ENCODE measurements at regions not wholly inside any gene's neighbourhood (a gene's known extent, or its start where the extent isn't known, plus 50 kb on each side); places are given as distances from the start of the nearest gene placed in this dataset.

DNA sequence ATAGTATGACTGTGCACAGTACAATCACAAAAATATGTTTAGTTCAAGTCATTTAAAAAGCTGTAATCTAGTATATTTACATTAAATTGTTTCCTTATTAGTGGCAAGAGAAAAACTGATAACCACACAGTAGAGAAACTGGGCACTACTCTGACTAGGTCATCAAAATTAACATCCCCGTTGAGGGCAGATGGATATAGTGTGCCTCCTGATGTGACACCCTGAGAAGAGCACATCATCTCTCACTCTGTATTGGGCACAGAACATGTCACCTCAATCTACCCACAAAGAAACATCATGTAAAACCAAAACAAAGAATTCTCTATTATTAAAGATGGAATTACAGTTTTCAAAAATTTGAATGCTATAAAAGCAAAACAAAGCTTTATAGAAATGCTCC lies 221.9 kb upstream of the NANOGP8 start:
- TF ChIP-seq MECOM (CRISPR knock-in tag; IDR thresholded peaks at IDR 0.05) (no peak), ZNF217 (CRISPR knock-in tag; IDR thresholded peaks at IDR 0.05) (no peak), RBBP5 (IDR thresholded peaks at IDR 0.05; ENCODE audit: borderline replicate concordance, insufficient read depth, low read length, poor library complexity, severe bottlenecking) (no peak), YBX1 (IDR thresholded peaks at IDR 0.05) (no peak), ZZZ3 (IDR thresholded peaks at IDR 0.05) (no peak), MBD2 (IDR thresholded peaks at IDR 0.05; ENCODE audit: borderline replicate concordance, low read depth) (no peak), CEBPB (tag; IDR thresholded peaks at IDR 0.05) (no peak), SIN3A (IDR thresholded peaks at IDR 0.05; ENCODE audit: borderline replicate concordance in 2 of 2, control insufficient read depth in 1 of 2, low read depth in 2 of 2, low read length in 2 of 2) (no peak)
- TF ChIP-seq, protein P1, sequence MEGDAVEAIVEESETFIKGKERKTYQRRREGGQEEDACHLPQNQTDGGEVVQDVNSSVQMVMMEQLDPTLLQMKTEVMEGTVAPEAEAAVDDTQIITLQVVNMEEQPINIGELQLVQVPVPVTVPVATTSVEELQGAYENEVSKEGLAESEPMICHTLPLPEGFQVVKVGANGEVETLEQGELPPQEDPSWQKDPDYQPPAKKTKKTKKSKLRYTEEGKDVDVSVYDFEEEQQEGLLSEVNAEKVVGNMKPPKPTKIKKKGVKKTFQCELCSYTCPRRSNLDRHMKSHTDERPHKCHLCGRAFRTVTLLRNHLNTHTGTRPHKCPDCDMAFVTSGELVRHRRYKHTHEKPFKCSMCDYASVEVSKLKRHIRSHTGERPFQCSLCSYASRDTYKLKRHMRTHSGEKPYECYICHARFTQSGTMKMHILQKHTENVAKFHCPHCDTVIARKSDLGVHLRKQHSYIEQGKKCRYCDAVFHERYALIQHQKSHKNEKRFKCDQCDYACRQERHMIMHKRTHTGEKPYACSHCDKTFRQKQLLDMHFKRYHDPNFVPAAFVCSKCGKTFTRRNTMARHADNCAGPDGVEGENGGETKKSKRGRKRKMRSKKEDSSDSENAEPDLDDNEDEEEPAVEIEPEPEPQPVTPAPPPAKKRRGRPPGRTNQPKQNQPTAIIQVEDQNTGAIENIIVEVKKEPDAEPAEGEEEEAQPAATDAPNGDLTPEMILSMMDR (IDR thresholded peaks at IDR 0.05 in 2 of 3, conservative IDR thresholded peaks at IDR 0.05 in 1 of 3; ENCODE audit: insufficient read depth in 2 of 3, low read depth in 1 of 3, low read length in 3 of 3), result no peak
- TF ChIP-seq, protein P2, sequence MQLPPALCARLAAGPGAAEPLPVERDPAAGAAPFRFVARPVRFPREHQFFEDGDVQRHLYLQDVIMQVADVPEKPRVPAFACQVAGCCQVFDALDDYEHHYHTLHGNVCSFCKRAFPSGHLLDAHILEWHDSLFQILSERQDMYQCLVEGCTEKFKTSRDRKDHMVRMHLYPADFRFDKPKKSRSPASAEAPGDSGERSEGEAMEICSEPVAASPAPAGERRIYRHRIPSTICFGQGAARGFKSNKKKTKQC (CRISPR knock-in tag; IDR thresholded peaks at IDR 0.05), result no peak
- TF ChIP-seq, protein P3, sequence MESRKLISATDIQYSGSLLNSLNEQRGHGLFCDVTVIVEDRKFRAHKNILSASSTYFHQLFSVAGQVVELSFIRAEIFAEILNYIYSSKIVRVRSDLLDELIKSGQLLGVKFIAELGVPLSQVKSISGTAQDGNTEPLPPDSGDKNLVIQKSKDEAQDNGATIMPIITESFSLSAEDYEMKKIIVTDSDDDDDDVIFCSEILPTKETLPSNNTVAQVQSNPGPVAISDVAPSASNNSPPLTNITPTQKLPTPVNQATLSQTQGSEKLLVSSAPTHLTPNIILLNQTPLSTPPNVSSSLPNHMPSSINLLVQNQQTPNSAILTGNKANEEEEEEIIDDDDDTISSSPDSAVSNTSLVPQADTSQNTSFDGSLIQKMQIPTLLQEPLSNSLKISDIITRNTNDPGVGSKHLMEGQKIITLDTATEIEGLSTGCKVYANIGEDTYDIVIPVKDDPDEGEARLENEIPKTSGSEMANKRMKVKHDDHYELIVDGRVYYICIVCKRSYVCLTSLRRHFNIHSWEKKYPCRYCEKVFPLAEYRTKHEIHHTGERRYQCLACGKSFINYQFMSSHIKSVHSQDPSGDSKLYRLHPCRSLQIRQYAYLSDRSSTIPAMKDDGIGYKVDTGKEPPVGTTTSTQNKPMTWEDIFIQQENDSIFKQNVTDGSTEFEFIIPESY (CRISPR knock-in tag; IDR thresholded peaks at IDR 0.05), result no peak
- TF ChIP-seq, protein P4, sequence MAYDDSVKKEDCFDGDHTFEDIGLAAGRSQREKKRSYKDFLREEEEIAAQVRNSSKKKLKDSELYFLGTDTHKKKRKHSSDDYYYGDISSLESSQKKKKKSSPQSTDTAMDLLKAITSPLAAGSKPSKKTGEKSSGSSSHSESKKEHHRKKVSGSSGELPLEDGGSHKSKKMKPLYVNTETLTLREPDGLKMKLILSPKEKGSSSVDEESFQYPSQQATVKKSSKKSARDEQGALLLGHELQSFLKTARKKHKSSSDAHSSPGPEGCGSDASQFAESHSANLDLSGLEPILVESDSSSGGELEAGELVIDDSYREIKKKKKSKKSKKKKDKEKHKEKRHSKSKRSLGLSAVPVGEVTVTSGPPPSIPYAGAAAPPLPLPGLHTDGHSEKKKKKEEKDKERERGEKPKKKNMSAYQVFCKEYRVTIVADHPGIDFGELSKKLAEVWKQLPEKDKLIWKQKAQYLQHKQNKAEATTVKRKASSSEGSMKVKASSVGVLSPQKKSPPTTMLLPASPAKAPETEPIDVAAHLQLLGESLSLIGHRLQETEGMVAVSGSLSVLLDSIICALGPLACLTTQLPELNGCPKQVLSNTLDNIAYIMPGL (CRISPR knock-in tag; IDR thresholded peaks at IDR 0.05), result no peak
